ENCODE measurements at regions not wholly inside any gene's neighbourhood (a gene's known extent, or its start where the extent isn't known, plus 50 kb on each side); places are given as distances from the start of the nearest gene placed in this dataset.

DNA sequence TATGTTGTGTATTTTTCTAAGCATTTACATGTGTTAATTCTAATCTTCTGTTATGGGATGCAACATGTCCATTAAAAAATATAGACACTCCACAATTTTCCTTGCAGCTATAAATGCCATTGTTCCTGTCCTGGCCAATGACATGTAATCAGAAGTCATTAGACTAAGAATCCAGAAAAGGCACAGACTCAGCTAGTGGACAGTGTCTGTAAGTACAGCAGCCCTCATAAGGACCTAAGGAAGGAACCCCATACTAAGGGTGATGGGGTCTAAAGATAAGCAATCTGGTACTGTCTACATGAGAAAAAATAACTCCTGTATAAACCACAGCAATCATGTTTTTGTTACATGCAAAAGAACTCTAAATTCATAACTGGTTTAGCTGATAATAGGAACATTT lies 115.9 kb downstream of the GPR85 start:
- no peak overlapping the region for H3K27ac ChIP-seq
- no peaks in the 10 kb centered on the region for H3K4me1 ChIP-seq
- H3K9me3 ChIP-seq: no peaks in the 10 kb centered on the region
- TF ChIP-seq, protein P1, sequence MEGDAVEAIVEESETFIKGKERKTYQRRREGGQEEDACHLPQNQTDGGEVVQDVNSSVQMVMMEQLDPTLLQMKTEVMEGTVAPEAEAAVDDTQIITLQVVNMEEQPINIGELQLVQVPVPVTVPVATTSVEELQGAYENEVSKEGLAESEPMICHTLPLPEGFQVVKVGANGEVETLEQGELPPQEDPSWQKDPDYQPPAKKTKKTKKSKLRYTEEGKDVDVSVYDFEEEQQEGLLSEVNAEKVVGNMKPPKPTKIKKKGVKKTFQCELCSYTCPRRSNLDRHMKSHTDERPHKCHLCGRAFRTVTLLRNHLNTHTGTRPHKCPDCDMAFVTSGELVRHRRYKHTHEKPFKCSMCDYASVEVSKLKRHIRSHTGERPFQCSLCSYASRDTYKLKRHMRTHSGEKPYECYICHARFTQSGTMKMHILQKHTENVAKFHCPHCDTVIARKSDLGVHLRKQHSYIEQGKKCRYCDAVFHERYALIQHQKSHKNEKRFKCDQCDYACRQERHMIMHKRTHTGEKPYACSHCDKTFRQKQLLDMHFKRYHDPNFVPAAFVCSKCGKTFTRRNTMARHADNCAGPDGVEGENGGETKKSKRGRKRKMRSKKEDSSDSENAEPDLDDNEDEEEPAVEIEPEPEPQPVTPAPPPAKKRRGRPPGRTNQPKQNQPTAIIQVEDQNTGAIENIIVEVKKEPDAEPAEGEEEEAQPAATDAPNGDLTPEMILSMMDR (IDR thresholded peaks at IDR 0.05): no peak
- intact Hi-C loops (cut with DNase I; ENCODE audit: low total_unique reads): no loop called here
- H3K4me3 ChIP-seq: no peak overlapping the region
- H3K36me3 ChIP-seq: no peaks in the 10 kb centered on the region
- no peaks in the 10 kb centered on the region for H3K27me3 ChIP-seq
- DNase-seq: no peak

DNA sequence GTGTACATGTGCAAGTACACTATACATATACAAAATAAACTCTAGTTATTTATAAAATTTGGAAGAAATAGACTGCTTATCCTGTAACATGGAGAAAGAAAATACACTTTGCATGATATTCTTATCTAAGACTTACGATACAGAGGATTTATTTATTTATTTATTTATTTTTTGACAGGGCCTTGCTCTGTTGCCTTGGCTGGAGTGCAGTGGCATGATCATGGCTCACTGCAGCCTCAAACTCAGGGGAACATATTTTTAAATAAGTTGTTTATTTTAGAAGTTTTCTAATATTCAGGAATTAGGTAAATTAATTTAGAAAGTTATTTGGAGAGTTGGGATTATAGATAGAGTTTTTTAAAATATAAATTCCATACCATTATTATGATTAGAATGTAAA lies 116.7 kb downstream of the GPR85 start:
- no peaks in the 10 kb centered on the region for H3K27me3 ChIP-seq
- intact Hi-C loops (cut with DNase I; ENCODE audit: low total_unique reads): no loop called here
- TF ChIP-seq, protein P1 (IDR thresholded peaks at IDR 0.05): no peak

DNA sequence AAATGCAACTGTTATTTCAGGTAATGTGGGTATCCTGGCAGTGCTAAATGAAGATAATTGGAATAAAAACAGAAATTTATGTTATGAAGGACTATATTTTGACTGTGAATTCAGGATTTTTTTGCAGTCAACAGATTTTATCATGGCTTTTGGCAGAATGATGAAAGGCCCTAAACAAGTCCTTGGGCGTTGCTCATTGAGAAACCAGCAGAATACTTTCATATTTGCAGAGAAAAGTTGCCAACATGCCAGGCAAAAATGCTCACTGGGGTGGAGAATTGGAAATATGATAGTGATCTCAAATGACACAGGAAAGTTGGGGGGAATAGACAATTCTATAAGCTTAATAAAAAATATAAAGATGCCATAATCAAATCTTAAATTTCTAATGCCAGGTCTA lies 121.1 kb downstream of the GPR85 start:
- TF ChIP-seq, protein P1 (IDR thresholded peaks at IDR 0.05): no peak
- H3K36me3 ChIP-seq: no peaks in the 10 kb centered on the region
- no peaks in the 10 kb centered on the region for H3K27me3 ChIP-seq
- no peaks in the 10 kb centered on the region for H3K9me3 ChIP-seq
- H3K4me3 ChIP-seq: no peak overlapping the region
- DNase-seq: no peak
- H3K27ac ChIP-seq: no peak overlapping the region
- intact Hi-C loops (cut with DNase I; ENCODE audit: low total_unique reads): no loop called here
- no peaks in the 10 kb centered on the region for H3K4me1 ChIP-seq

More for the DNA sequence above, 116.7 kb downstream of the GPR85 start:
- Histone ChIP-seq H3K36me3 (no peaks in the 10 kb centered on the region), H3K4me1 (no peaks in the 10 kb centered on the region), H3K9me3 (no peaks in the 10 kb centered on the region), H3K27ac (no peak overlapping the region), H3K4me3 (no peak overlapping the region)
- DNase-seq: no peak

DNA sequence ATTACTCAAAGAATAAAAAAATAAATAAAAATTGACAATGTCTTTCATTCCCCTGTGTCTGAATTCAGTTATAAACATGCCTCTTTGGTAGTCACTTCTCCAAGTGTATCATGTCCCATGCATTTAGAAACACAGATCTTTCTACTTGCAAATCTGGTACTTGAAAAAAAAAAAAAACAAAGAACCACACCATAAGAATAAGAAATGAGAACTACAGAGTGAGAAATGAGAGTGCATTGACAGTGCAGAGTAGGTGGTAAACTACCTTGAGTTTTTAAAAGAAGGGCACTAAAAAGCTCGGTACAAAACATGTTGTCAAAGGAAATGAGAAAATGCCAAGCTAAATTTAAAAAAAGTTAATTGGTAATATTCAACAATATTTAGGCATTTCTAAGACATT lies 123.0 kb downstream of the GPR85 start:
- Histone ChIP-seq H3K4me1 (no peaks in the 10 kb centered on the region), H3K27ac (no peak overlapping the region), H3K4me3 (no peak overlapping the region), H3K36me3 (no peaks in the 10 kb centered on the region), H3K27me3 (no peaks in the 10 kb centered on the region), H3K9me3 (no peaks in the 10 kb centered on the region)
- TF ChIP-seq, protein P1 (IDR thresholded peaks at IDR 0.05): no peak
- no peak for DNase-seq
- intact Hi-C loops (cut with DNase I; ENCODE audit: low total_unique reads): no loop called here

DNA sequence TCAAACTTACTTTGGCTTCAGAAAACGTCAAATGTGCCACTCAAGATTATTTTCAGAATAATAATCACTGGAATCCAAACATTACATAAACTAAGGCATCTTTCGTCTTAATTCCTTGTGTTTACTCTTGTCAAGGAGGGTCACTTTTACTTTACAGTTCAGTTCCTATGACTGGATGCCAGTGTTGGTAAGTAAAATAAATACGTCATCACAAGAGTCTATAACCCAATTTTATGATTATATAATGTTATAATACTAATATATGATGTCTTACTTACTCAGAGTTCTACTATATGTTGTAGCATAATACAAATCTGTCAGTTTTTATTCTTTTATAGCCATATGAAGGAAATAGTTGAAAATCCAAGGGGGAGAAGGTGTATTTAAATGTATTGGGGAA lies 123.8 kb downstream of the GPR85 start:
- Histone ChIP-seq H3K4me1 (no peaks in the 10 kb centered on the region), H3K9me3 (no peaks in the 10 kb centered on the region), H3K36me3 (no peaks in the 10 kb centered on the region), H3K4me3 (no peak overlapping the region), H3K27me3 (no peaks in the 10 kb centered on the region), H3K27ac (no peak overlapping the region)
- intact Hi-C loops (cut with DNase I; ENCODE audit: low total_unique reads): no loop called here
- DNase-seq: no peak
- TF ChIP-seq, protein P1 (IDR thresholded peaks at IDR 0.05): no peak

DNA sequence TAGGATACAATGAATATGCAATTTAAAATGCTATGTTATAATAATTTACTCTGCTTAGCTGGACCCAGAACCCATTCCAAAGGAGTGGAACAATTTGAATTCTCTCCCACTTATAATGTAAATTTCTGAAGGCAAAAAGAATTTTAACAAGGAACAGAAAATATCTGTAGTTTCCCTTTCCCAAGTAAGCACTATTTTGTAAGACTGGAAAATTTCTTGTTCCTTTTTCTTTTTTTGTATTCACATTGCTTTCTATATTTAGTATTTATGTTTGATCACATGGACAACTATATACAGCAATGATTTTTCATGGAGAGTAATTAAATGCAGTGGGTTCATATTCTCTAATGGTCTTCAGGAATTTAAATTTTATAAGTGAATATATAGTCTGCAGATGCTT lies 127.4 kb downstream of the GPR85 start:
- Histone ChIP-seq H3K27me3 (no peaks in the 10 kb centered on the region), H3K9me3 (no peaks in the 10 kb centered on the region), H3K27ac (no peak overlapping the region), H3K36me3 (no peaks in the 10 kb centered on the region), H3K4me1 (no peaks in the 10 kb centered on the region), H3K4me3 (no peak overlapping the region)
- DNase-seq: no peak
- intact Hi-C loops (cut with DNase I; ENCODE audit: low total_unique reads): no loop called here
- TF ChIP-seq, protein P1 (IDR thresholded peaks at IDR 0.05): no peak
